HG02870 (cell line): ENCODE measurements at regions not wholly inside any gene's neighbourhood (a gene's known extent, or its start where the extent isn't known, plus 50 kb on each side); places are given as distances from the start of the nearest gene placed in this dataset.
A peak's percentile ranks its signal among the peaks of the same experiment; 100 is the strongest.
"Not testable (repeated sequence)": the region's sequence is repeated elsewhere in the genome, so short reads cannot be mapped to it uniquely, and the experiment has no call there.

ENCODE experiments used
- ATAC-seq: cut with Tn5 transposase; IDR thresholded peaks from one replicate; pipeline ENCODE4 v1.9.1; 2021; ENCODE audit warnings: mild to moderate bottlenecking, moderate library complexity; ENCODE audit not compliant: unreplicated experiment

GRCh38 chr12:87196321-87196720, 832.9 kb downstream of the C12orf50 start:
- no peak for ATAC-seq

- not testable (repeated sequence) for ATAC-seq
Measured at GRCh38 chr12:87194389-87194788, 834.8 kb downstream of the C12orf50 start.

GRCh38 chr12:87185367-87185766, 843.8 kb downstream of the C12orf50 start:
- no peak for ATAC-seq

GRCh38 chr12:87182696-87183233, 846.4 kb downstream of the C12orf50 start:
- no peak for ATAC-seq

GRCh38 chr12:87171356-87171755, 857.8 kb downstream of the C12orf50 start:
- no peak for ATAC-seq

GRCh38 chr12:87169010-87169409, 860.2 kb downstream of the C12orf50 start:
- no peak for ATAC-seq

- no peak for ATAC-seq
Measured at GRCh38 chr12:87165733-87166375, 863.3 kb downstream of the C12orf50 start.

GRCh38 chr12:87163122-87163521, 866.1 kb downstream of the C12orf50 start:
- no peak for ATAC-seq

GRCh38 chr12:87160848-87161601, 868.2 kb downstream of the C12orf50 start:
- no peak for ATAC-seq

- no peak for ATAC-seq
Measured at GRCh38 chr12:87157791-87158190, 871.4 kb downstream of the C12orf50 start.

GRCh38 chr12:87155621-87156020, 873.6 kb downstream of the C12orf50 start:
- no peak for ATAC-seq

- no peak for ATAC-seq
Measured at GRCh38 chr12:87152841-87153528, 876.2 kb downstream of the C12orf50 start.

GRCh38 chr12:87152075-87152474, 877.1 kb downstream of the C12orf50 start:
- ATAC-seq = peak; percentile 10

- peak; percentile 93 for ATAC-seq
Measured at GRCh38 chr12:87150969-87151662, 878.1 kb downstream of the C12orf50 start.

- no peak for ATAC-seq
Measured at GRCh38 chr12:87142342-87142741, 886.2 kb upstream of the MGAT4C start.

GRCh38 chr12:87141091-87141490, 884.9 kb upstream of the MGAT4C start:
- no peak for ATAC-seq

- ATAC-seq = no peak
Measured at GRCh38 chr12:87140262-87140661, 884.1 kb upstream of the MGAT4C start.

GRCh38 chr12:87137220-87137619, 881.0 kb upstream of the MGAT4C start:
- no peak for ATAC-seq

- no peak for ATAC-seq
Measured at GRCh38 chr12:87136330-87136976, 880.3 kb upstream of the MGAT4C start.

- ATAC-seq = no peak
Measured at GRCh38 chr12:87127272-87127671, 871.1 kb upstream of the MGAT4C start.

- ATAC-seq = no peak
Measured at GRCh38 chr12:87121896-87122295, 865.7 kb upstream of the MGAT4C start.
